Keratinocyte (primary cell): ENCODE measurements at regions not wholly inside any gene's neighbourhood (a gene's known extent, or its start where the extent isn't known, plus 50 kb on each side); places are given as distances from the start of the nearest gene placed in this dataset.

Source experiments
- EZH2 ChIP-seq: IDR thresholded peaks from one replicate; pipeline ENCODE4 v1.6.1; 2012; ENCODE audit warnings: inconsistent platforms, mild to moderate bottlenecking, low read length, moderate library complexity
- TF ChIP-seq, protein P1 (sequence below), 3 experiments: IDR thresholded peaks in 1 of 3; conservative IDR thresholded peaks in 1 of 3; optimal IDR thresholded peaks in 1 of 3; 2 replicates in 2 of 3; 3 replicates in 1 of 3; pipeline versions ENCODE3 to v1.5.1; 2011; ENCODE audit warnings: low read length in 3 of 3, mild to moderate bottlenecking in 3 of 3, moderate library complexity in 2 of 3, control low read depth in 1 of 3, inconsistent platforms in 1 of 3; ENCODE audit not compliant: insufficient read depth in 2 of 3; ENCODE audit errors: extremely low read depth in 1 of 3

- TF ChIP-seq, protein P1, sequence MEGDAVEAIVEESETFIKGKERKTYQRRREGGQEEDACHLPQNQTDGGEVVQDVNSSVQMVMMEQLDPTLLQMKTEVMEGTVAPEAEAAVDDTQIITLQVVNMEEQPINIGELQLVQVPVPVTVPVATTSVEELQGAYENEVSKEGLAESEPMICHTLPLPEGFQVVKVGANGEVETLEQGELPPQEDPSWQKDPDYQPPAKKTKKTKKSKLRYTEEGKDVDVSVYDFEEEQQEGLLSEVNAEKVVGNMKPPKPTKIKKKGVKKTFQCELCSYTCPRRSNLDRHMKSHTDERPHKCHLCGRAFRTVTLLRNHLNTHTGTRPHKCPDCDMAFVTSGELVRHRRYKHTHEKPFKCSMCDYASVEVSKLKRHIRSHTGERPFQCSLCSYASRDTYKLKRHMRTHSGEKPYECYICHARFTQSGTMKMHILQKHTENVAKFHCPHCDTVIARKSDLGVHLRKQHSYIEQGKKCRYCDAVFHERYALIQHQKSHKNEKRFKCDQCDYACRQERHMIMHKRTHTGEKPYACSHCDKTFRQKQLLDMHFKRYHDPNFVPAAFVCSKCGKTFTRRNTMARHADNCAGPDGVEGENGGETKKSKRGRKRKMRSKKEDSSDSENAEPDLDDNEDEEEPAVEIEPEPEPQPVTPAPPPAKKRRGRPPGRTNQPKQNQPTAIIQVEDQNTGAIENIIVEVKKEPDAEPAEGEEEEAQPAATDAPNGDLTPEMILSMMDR (optimal IDR thresholded peaks at IDR 0.05 in 1 of 3, IDR thresholded peaks at IDR 0.05 in 1 of 3, conservative IDR thresholded peaks at IDR 0.05 in 1 of 3; ENCODE audit: extremely low read depth in 1 of 3, insufficient read depth in 2 of 3, low read length in 3 of 3), result no peak
- no peak for TF ChIP-seq EZH2
Measured at GRCh38 chr3:6182476-6182875, 678.4 kb upstream of the GRM7 start.
